ENCODE measurements at regions not wholly inside any gene's neighbourhood (a gene's known extent, or its start where the extent isn't known, plus 50 kb on each side); places are given as distances from the start of the nearest gene placed in this dataset.

DNA sequence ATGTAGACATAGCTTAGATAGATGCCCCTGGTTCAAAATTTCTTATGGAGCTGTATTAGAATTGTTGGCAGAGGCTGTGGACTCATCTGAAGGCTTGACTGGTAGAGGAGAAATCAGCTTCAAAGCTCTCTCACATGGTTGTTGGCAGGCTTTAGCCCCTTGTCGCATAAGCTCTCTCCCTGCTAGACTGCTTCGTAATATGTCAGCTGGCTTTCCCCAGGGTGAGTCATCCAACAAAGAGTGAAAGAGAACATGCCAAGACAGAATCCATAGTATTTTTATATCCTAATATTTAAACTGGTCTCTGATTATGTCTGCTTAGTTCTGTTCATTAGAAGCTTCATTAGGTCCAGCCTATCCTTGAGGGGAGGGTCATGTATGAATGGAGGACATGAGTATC is 427.4 kb upstream of the NAALADL2 start:
- Histone ChIP-seq H2BK15ac (ENCODE audit: low read length) (no peak overlapping the region), H4K8ac (ENCODE audit: extremely low read depth, insufficient read depth, low read length) (no peak overlapping the region), H3K27ac (ENCODE audit: low read depth, low read length) (no peak overlapping the region), H2AK5ac (ENCODE audit: low read depth, low read length) (no peak overlapping the region), H4K20me1 (replicated peaks in 1 of 2; ENCODE audit: control insufficient read depth in 1 of 2, insufficient read depth in 2 of 2, low read length in 2 of 2) (no peaks in the 10 kb centered on the region), H2AFZ (ENCODE audit: low read length) (no peak overlapping the region), H3K4me3 (ENCODE audit: extremely low read depth in 1 of 4, insufficient read depth in 2 of 4, low read depth in 3 of 4, low read length in 4 of 4) (no peak overlapping the region), H3K79me2 (ENCODE audit: control insufficient read depth in 1 of 2, insufficient read depth in 2 of 2, low read length in 2 of 2) (no peaks in the 10 kb centered on the region), H2BK12ac (ENCODE audit: low read depth, low read length) (no peak overlapping the region), H2BK120ac (replicated peaks; ENCODE audit: low read depth, low read length) (no peak overlapping the region), H4K91ac (replicated peaks; ENCODE audit: insufficient read length, low read length) (no peak overlapping the region), H3K4ac (replicated peaks; ENCODE audit: insufficient read length, low read depth, low read length) (no peak overlapping the region), H3K9me3 (ENCODE audit: insufficient read depth in 2 of 2, low read depth in 1 of 2, low read length in 1 of 2) (no peaks in the 10 kb centered on the region; a peak in 1 of 4 replicates), H3K36me3 (ENCODE audit: control insufficient read depth in 2 of 4, insufficient read depth in 4 of 4, low read length in 3 of 4) (no peaks in the 10 kb centered on the region), H3K4me2 (ENCODE audit: insufficient read depth in 1 of 2, low read depth in 2 of 2, low read length in 2 of 2) (no peak overlapping the region), H3K79me1 (ENCODE audit: low read depth, low read length) (no peaks in the 10 kb centered on the region), H3K27me3 (replicated peaks in 1 of 4; ENCODE audit: control insufficient read depth in 3 of 4, extremely low read depth in 1 of 4, insufficient read depth in 3 of 4, low read length in 3 of 4) (no peaks in the 10 kb centered on the region), H4K5ac (ENCODE audit: insufficient read length, low read depth, low read length) (no peak overlapping the region), H3K23ac (ENCODE audit: insufficient read length) (no peak overlapping the region), H2BK20ac (ENCODE audit: low read length) (no peak overlapping the region), H2BK5ac (ENCODE audit: low read depth, low read length) (no peak overlapping the region), H3K4me1 (replicated peaks in 1 of 4; ENCODE audit: control insufficient read depth in 3 of 4, insufficient read depth in 4 of 4, low read length in 3 of 4) (no peaks in the 10 kb centered on the region), H3K9ac (replicated peaks in 1 of 4; ENCODE audit: extremely low read depth in 1 of 4, low read depth in 3 of 4, low read length in 3 of 4) (no peak overlapping the region), H3K14ac (ENCODE audit: insufficient read length) (no peak overlapping the region), H3K23me2 (ENCODE audit: low read depth, low read length) (no peaks in the 10 kb centered on the region), H3K56ac (replicated peaks; ENCODE audit: insufficient read length, low read depth, low read length) (no peak overlapping the region), H3K18ac (ENCODE audit: extremely low read depth, low read length) (no peak overlapping the region)
- ChIA-PET POLR2A (ENCODE audit: partially characterized antibody) (interaction anchor here (1.1 kb wide), 2 partner anchors 10 to 14 kb away, joined by 3 to 4 read pairs; no protein-coding TSS in a partner anchor), CTCF (ENCODE audit: partially characterized antibody) (no interaction called here)
- no peak for FAIRE-seq
- no peak for DNase-seq (ENCODE audit: low read depth in 1 of 2, low spot score in 2 of 2)
- WGBS, 2 experiments (ENCODE audit: extremely low coverage in 1 of 2, insufficient coverage in 1 of 2, insufficient read length in 1 of 2, insufficient replicate concordance in 2 of 2, low coverage in 1 of 2, low lambda C conversion rate in 2 of 2, missing lambda C conversion rate in 1 of 2) = 81% methylated on average over 2 of the region's 2 CpGs; no CpG with 5 or more reads in 1 of the 2 experiments
- TF ChIP-seq, protein P1, sequence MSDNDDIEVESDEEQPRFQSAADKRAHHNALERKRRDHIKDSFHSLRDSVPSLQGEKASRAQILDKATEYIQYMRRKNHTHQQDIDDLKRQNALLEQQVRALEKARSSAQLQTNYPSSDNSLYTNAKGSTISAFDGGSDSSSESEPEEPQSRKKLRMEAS (IDR thresholded peaks at IDR 0.05) = no peak
- TF ChIP-seq YY1 (IDR thresholded peaks at IDR 0.05; ENCODE audit: low read depth, low read length) (no peak), SIN3A (conservative IDR thresholded peaks at IDR 0.05 in 1 of 2, IDR thresholded peaks at IDR 0.05 in 1 of 2; ENCODE audit: low read depth in 1 of 2, low read length in 2 of 2) (no peak)
- TF ChIP-seq, protein P2, sequence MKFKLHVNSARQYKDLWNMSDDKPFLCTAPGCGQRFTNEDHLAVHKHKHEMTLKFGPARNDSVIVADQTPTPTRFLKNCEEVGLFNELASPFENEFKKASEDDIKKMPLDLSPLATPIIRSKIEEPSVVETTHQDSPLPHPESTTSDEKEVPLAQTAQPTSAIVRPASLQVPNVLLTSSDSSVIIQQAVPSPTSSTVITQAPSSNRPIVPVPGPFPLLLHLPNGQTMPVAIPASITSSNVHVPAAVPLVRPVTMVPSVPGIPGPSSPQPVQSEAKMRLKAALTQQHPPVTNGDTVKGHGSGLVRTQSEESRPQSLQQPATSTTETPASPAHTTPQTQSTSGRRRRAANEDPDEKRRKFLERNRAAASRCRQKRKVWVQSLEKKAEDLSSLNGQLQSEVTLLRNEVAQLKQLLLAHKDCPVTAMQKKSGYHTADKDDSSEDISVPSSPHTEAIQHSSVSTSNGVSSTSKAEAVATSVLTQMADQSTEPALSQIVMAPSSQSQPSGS (IDR thresholded peaks at IDR 0.05; ENCODE audit: low read length) = no peak
